ENCODE measurements at regions not wholly inside any gene's neighbourhood (a gene's known extent, or its start where the extent isn't known, plus 50 kb on each side); places are given as distances from the start of the nearest gene placed in this dataset.

DNA sequence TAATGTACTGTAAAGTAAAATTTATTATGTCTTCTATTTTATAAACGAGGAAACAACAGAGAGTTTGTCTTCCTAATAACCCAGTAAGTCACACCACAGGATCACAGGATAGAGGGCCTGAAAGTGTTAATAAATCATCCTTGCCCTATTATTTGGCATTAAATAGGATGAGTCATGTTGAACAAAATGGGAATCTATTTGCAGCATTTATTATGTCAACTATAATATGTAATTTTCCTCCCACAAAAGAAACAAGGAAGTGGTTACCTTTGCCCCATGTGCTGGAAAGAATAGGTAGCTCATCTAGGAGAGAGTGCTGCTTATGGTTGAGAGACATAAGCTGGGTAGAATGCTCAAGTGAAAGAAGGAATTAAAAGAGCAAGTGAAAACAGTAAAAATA is 237.6 kb upstream of the NDST3 start:
- H2BK120ac ChIP-seq (ENCODE audit: low read depth, low read length, poor library complexity, severe bottlenecking) = no peak overlapping the region
- H3K4ac ChIP-seq (ENCODE audit: low read depth, low read length) = no peak overlapping the region
- TF ChIP-seq, protein P1, sequence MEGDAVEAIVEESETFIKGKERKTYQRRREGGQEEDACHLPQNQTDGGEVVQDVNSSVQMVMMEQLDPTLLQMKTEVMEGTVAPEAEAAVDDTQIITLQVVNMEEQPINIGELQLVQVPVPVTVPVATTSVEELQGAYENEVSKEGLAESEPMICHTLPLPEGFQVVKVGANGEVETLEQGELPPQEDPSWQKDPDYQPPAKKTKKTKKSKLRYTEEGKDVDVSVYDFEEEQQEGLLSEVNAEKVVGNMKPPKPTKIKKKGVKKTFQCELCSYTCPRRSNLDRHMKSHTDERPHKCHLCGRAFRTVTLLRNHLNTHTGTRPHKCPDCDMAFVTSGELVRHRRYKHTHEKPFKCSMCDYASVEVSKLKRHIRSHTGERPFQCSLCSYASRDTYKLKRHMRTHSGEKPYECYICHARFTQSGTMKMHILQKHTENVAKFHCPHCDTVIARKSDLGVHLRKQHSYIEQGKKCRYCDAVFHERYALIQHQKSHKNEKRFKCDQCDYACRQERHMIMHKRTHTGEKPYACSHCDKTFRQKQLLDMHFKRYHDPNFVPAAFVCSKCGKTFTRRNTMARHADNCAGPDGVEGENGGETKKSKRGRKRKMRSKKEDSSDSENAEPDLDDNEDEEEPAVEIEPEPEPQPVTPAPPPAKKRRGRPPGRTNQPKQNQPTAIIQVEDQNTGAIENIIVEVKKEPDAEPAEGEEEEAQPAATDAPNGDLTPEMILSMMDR (conservative IDR thresholded peaks at IDR 0.05) = no peak
- no peak overlapping the region for H2BK5ac ChIP-seq (ENCODE audit: insufficient read length, low read length)
- no peak for DNase-seq
- H3K4me1 ChIP-seq (ENCODE audit: insufficient read depth, low read length) = no peaks in the 10 kb centered on the region
- H3T11ph ChIP-seq (ENCODE audit: low read length) = no peak overlapping the region
- H4K8ac ChIP-seq (replicated peaks; ENCODE audit: insufficient read length, low read depth, low read length) = no peak overlapping the region
- no peak overlapping the region for H3K56ac ChIP-seq (ENCODE audit: insufficient read length, low read depth, low read length)
- H2BK12ac ChIP-seq (ENCODE audit: insufficient read length, low read depth, low read length) = no peak overlapping the region
- Mint-ChIP-seq H3K27me3 (ENCODE audit: low read depth) (no peaks in the 10 kb centered on the region), H3K36me3 (ENCODE audit: insufficient read depth in 1 of 3, low read depth in 3 of 3) (no peaks in the 10 kb centered on the region), H3K4me1 (peaks cover 3 to 15% of the 10 kb centered on the region in 2 experiments; a peak in 3 of 4 replicates), H3K27ac (no peak overlapping the region), H3K9me3 (no peaks in the 10 kb centered on the region), H3K4me3 (no peak overlapping the region)
- no peak overlapping the region for H3K27ac ChIP-seq (ENCODE audit: insufficient read length, low read depth, low read length)
- H3K14ac ChIP-seq (ENCODE audit: insufficient read depth, low read length) = no peak overlapping the region
- H3K18ac ChIP-seq (ENCODE audit: insufficient read length, low read depth, low read length) = no peak overlapping the region
- no peaks in the 10 kb centered on the region for H4K20me1 ChIP-seq (ENCODE audit: control insufficient read depth, insufficient read depth, insufficient read length)
- no CpG with 5 or more reads among the region's 1 CpG for WGBS (ENCODE audit: extremely low coverage, insufficient read length, low lambda C conversion rate)
- no peaks in the 10 kb centered on the region for H3K79me1 ChIP-seq (ENCODE audit: insufficient read depth, low read depth, low read length, poor library complexity, severe bottlenecking)
- H3K9ac ChIP-seq (ENCODE audit: extremely low read depth, insufficient read length, low read length) = no peak overlapping the region
- H3K79me2 ChIP-seq (ENCODE audit: insufficient read depth, low read length) = no peaks in the 10 kb centered on the region
- no peaks in the 10 kb centered on the region for H3K27me3 ChIP-seq (ENCODE audit: insufficient read depth, low read length)
- H2BK15ac ChIP-seq (ENCODE audit: low read depth, low read length) = no peak overlapping the region
- H3K9me3 ChIP-seq (ENCODE audit: control insufficient read depth, low read depth, low read length) = no peaks in the 10 kb centered on the region
- H2BK20ac ChIP-seq (ENCODE audit: low read depth, low read length, poor library complexity, severe bottlenecking) = no peak overlapping the region
- no peak overlapping the region for H3K4me2 ChIP-seq (ENCODE audit: insufficient read depth, insufficient read length, low read length)
- H3K23me2 ChIP-seq (ENCODE audit: insufficient read length, low read depth, low read length, poor library complexity, severe bottlenecking) = no peaks in the 10 kb centered on the region
- no peak overlapping the region for H2AK5ac ChIP-seq (ENCODE audit: insufficient read length, low read length)
- no peak overlapping the region for H4K5ac ChIP-seq (ENCODE audit: insufficient read length, low read depth, low read length)
- no peak overlapping the region for H4K91ac ChIP-seq (ENCODE audit: insufficient read length, low read depth, low read length)
- H2AFZ ChIP-seq (ENCODE audit: low read length) = no peak overlapping the region
- no peak overlapping the region for H3K23ac ChIP-seq (ENCODE audit: insufficient read length, low read depth, low read length)

Measured in H9 (cell line).